ENCODE measurements at regions not wholly inside any gene's neighbourhood (a gene's known extent, or its start where the extent isn't known, plus 50 kb on each side); places are given as distances from the start of the nearest gene placed in this dataset.
"Not testable (repeated sequence)": the region's sequence is repeated elsewhere in the genome, so short reads cannot be mapped to it uniquely, and the experiment has no call there.

- DNase-seq = no peak
Observed at GRCh38 chr14:28152453-28153044, 614.0 kb upstream of the FOXG1 start.

DNA sequence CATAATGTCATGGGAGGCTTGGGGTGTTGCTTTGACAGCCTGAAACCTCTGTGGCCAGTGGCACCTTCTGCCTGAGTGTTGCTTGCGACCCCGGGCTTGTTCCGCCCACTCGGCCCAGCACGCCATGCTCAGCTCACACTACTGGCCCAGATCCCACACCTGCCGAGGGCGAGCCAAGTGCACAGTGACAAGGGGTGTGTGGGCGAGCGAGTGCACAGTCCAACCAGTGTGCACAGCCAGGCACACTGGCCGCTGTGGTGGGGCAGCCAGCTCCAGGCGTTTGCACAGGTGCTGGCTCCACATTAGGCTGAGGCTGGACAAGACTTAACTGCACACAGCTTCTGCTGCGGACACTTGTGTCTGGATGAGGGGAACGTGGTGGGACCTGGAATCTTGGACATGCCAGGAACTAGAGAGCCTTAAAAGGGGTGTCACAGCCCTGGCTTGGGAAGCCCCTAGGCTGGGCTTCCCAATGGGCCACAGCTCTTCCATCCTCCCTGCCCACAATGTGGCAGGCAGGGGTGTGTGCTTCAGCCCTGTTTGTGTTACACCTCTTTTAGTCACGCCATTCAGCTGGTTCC is 609.2 kb upstream of the FOXG1 start:
- no peak for DNase-seq

- DNase-seq = no peak
Observed at GRCh38 chr14:28157887-28158791, 608.4 kb upstream of the FOXG1 start.

- no peak for DNase-seq
Observed at GRCh38 chr14:28161040-28161439, 605.5 kb upstream of the FOXG1 start.

DNA sequence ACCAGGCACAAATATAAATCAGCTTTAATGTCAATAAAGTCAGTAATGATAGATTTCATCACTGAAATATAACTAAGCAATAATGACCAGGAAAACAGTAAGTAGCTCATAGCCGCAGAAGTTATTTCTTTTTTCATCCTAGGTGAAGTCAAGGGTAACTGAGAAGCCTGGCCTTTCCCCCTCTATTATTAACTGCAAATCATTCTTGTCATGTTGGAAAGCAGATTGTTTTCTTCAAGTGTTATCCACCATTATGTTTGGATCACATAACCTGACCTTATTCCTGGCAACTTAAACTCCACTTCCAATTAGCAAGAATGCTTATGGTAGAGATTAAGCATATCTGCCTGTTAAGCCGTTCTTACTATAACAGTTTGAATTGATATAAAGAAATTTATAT is 603.4 kb upstream of the FOXG1 start:
- no peak for DNase-seq

DNA sequence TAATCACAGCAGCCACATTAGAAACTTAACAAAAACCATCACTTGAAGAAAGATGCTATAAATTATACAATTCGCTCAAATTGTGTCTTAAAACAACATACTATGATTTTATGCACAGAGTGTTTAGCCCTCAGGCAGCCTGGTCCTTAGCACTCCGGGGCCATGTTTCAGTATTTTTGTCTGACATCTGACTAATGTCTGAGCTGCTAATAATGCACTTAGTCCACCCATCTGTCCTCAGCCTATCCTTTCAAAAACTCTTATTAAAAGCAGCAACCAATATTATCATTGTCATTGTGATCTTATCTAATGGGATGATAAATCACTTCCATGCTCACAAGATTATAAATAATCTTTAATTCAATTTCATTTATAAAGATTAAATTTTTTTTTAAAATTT is 602.7 kb upstream of the FOXG1 start:
- no peak for DNase-seq

- not testable (repeated sequence) for DNase-seq
Observed at GRCh38 chr14:28187902-28188830, 578.4 kb upstream of the FOXG1 start.

DNA sequence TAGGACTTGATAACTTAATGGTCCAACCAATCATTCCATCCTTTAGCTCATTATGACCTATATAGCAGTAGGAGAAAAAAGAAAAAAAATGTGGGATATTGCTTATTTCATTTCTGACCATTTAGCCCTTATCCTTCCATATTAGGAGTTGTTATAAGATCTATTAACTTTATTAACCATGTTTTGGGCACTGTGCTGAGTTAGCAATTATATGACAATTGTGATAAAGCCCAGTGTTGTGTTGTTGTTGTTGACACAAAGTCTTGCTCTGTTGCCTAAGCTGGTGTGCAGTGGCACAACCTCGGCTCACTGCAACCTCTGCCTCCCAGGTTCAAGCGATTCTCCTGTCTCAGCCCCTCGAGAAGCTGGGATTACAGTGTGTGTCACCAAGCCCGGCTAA is 569.7 kb upstream of the FOXG1 start:
- no peak for DNase-seq

DNA sequence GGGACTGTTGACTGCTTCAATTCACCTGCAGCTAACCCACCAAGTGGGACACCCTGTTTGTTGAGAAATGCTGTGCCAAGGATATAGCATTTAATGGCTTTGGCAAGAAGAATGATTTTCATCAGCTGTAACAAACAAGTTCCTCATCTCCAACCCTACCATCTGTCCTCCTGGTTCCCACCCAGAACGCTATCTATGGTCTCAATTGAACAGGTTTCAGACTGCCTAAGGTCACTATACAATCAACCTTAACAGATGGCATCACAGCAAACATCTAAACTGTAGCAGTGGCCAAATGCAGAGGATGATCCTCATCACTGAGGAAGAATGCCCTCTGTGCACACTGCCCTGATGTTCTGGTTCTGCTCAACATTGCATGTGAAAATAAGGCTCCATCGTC is 546.2 kb upstream of the FOXG1 start:
- DNase-seq = peak in 1 of 2 experiments; percentile 9

DNA sequence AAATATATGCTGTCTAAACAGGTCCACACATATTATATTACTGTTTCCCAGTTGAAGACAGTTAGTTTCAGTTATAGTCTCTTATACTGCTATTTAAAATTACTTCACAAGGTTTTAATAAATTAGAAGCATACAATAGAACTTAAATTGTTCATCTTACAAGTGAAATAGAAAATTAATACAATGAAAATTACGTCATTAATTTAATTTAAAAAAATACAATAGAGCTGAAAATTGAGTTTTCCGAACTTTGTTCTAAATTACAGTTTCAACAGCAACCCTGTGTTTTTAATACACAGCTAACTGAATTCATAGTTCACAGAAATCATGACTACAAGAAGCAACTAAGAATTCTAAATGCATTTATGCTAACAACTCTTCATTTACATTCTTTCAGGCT is 525.7 kb upstream of the FOXG1 start:
- no peak for DNase-seq

DNA sequence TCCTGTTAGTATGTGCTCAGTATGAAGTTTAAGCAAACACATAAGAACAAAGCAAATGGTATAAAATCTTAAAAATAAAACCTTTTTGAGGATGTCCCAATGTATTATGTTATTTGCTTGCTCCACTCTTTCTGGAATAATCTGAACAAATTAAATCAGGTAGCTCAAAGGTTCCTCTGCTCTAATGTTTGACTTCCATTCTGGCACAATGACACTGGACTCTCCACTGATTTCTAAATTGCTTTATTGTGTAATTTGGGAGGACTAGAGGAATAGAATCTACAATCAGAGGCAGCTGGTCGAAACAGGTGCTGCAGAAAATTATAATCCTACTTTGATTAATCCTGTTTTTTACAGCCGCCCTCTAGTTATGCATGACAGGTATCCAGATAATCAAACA is 523.7 kb upstream of the FOXG1 start:
- peak; percentile 68 to 95 for DNase-seq

DNA sequence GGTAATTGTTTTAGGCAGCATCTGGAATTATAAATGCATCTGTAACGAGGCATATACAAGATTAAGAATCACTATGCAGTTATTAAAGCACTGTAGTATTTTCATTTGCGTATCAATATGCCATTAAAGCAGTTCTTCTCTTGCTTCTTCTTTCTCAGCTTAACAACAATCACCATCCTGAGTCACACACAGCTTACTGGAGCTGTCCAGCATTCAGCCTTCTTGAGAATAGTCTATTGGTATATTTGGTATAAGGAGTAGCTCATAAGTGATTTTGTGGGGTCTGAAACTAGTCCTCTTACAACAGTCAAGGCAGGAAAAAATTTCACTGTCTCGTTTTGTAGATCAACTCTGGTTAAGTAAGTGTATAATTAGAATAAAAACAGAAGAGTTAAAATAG is 523.0 kb upstream of the FOXG1 start:
- no peak for DNase-seq

- DNase-seq = no peak
Observed at GRCh38 chr14:28245216-28245615, 521.4 kb upstream of the FOXG1 start.

DNA sequence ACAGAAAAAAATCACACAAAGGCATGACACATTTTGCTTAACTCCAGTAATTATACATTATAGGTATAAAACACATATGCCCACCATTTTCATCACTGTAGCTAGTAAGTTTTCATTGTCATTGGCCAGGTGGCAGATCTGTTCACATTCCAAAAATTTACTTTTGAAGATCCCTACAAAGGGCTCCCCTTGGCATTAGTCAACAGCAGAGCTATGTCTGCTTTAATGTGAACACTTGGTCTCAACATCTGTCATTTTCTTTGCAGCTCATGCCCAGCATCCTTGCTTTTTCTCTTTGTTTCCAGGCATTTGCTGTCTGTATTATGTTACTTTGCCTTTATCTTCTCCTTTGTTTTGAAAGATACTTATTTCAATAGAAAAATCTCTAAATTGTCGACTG is 519.1 kb upstream of the FOXG1 start:
- DNase-seq = peak; percentile 30 to 65

GRCh38 chr14:28252124-28252523 is 514.5 kb upstream of the FOXG1 start:
- not testable (repeated sequence) for DNase-seq

DNA sequence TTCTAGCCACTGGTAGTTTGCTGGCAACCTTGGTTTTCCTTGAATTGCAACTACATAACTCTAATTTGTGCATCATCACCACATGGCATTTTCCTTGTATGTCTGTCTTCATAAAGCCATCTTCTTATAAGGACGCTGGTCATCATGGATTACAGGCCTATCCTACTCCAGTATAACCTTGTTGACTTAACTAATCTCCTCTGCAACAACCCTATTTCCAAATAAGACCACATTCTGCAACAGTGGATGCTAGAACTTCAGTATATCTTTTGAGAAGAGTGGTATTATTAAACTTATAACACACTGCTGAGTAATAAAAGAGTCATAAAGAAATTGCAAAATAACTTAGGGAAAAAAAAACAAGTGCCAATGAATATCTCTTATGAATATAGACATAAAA is 511.8 kb upstream of the FOXG1 start:
- no peak for DNase-seq

DNA sequence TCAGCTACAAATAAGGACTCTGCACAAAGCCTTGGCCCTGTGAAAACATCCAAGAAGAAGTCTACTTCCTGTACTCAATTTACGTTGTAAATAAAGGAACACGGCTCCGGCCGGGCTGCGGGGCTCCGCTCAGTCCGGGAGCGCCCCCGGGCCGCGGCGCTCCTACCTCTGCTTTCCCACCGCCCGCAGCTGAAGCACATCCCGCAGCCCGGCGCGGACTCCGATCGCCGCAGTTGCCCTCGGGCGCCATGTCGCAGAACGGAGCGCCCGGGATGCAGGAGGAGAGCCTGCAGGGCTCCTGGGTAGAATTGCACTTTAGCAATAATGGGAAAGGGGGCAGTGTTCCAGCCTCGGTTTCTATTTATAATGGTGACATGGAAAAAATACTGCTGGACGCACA is 502.3 kb upstream of the FOXG1 start:
- DNase-seq = no peak

GRCh38 chr14:28272270-28272669 is 494.3 kb upstream of the FOXG1 start:
- DNase-seq = no peak

- DNase-seq = no peak
Observed at GRCh38 chr14:28280530-28280929, 486.1 kb upstream of the FOXG1 start.

GRCh38 chr14:28280997-28281598 is 485.5 kb upstream of the FOXG1 start:
- DNase-seq = no peak

DNA sequence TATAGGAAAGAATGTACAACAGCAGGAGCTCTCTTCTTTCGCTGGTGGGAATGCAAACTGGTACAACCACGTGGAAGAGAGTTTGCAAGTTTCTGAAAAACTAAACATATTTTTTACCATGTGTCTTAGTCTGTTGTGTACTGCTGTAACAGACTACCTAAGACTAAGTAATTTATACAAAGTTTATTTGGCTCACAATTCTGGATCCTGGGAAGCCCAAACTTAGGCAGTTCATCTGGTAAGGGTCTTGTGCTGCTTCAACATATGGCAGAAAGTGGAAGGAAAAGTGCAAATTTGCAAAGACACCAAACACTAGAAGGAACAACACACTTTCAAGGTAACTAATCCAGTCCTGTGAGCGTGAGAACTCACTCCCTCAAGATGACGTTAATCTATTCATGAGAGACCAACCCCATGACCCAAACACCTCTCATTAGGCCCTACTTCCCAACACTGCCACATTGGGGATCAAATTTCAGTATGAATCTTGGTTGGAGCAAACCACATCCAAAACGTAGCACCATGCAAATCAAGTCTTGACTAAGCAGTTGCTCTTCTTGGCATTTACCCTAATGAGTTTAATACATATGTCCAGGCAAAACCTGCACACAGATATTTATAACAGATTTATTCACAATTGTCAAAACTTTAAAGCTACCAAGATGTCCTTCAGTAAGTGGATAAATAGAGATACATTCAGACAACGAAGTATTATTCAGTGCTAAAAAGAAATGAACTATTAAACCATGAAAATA is 481.9 kb upstream of the FOXG1 start:
- DNase-seq = no peak
